ENCODE measurements at regions not wholly inside any gene's neighbourhood (a gene's known extent, or its start where the extent isn't known, plus 50 kb on each side); places are given as distances from the start of the nearest gene placed in this dataset.

DNA sequence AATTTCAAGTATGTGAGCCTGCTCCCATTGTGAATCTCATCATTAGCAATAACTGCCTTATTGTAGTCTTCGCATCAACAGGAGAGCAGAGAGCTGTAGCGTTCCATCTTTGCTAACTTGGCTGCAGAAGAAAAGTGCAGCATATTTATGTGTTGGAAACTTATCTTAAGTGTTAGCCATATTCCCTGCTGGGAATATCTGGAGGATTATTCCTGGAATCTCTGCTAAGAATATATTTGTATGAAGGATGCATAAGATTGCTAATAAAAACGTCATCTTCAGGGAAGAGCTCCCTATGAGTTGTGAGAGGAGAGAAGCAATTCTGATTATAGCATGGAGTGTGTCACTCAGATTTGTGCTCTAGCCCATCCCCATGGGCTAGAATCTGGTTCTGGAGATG is 115.1 kb upstream of the REG3G start:
- Mint-ChIP-seq H3K27ac (no peak overlapping the region), H3K4me3 (no peak overlapping the region), H3K27me3 (ENCODE audit: low read depth) (no peaks in the 10 kb centered on the region), H3K36me3 (ENCODE audit: insufficient read depth in 1 of 3, low read depth in 3 of 3) (no peaks in the 10 kb centered on the region; a peak in 1 of 7 replicates), H3K4me1 (peaks cover 12 to 20% of the 10 kb centered on the region in 2 experiments), H3K9me3 (no peaks in the 10 kb centered on the region)
- H2BK5ac ChIP-seq (ENCODE audit: insufficient read length, low read length), result no peak overlapping the region
- H3K4me1 ChIP-seq (ENCODE audit: insufficient read depth, low read length), result no peaks in the 10 kb centered on the region; the same call in 1 of the 2 replicates
- H3K23ac ChIP-seq (ENCODE audit: insufficient read length, low read depth, low read length), result no peak overlapping the region
- H3K56ac ChIP-seq (ENCODE audit: insufficient read length, low read depth, low read length), result no peak overlapping the region
- no peak overlapping the region for H3K18ac ChIP-seq (ENCODE audit: insufficient read length, low read depth, low read length)
- H2BK15ac ChIP-seq (ENCODE audit: low read depth, low read length), result no peak overlapping the region
- H4K91ac ChIP-seq (ENCODE audit: insufficient read length, low read depth, low read length), result no peak overlapping the region
- H3K4ac ChIP-seq (ENCODE audit: low read depth, low read length), result no peak overlapping the region
- H3K79me1 ChIP-seq (ENCODE audit: insufficient read depth, low read depth, low read length, poor library complexity, severe bottlenecking), result no peaks in the 10 kb centered on the region
- no peak for DNase-seq
- no peak overlapping the region for H2AFZ ChIP-seq (ENCODE audit: low read length)
- H2BK20ac ChIP-seq (ENCODE audit: low read depth, low read length, poor library complexity, severe bottlenecking), result no peak overlapping the region
- H4K20me1 ChIP-seq (ENCODE audit: control insufficient read depth, insufficient read depth, insufficient read length), result no peaks in the 10 kb centered on the region
- H3K23me2 ChIP-seq (ENCODE audit: insufficient read length, low read depth, low read length, poor library complexity, severe bottlenecking), result no peaks in the 10 kb centered on the region
- H3K27me3 ChIP-seq (ENCODE audit: insufficient read depth, low read length), result no peaks in the 10 kb centered on the region
- no peak overlapping the region for H4K5ac ChIP-seq (ENCODE audit: insufficient read length, low read depth, low read length)
- no CpG with 5 or more reads among the region's 3 CpGs for WGBS (ENCODE audit: extremely low coverage, insufficient read length, low lambda C conversion rate)
- H2BK12ac ChIP-seq (ENCODE audit: insufficient read length, low read depth, low read length), result no peak overlapping the region
- H3K9ac ChIP-seq (ENCODE audit: extremely low read depth, insufficient read length, low read length), result no peak overlapping the region
- no peak overlapping the region for H4K8ac ChIP-seq (replicated peaks; ENCODE audit: insufficient read length, low read depth, low read length)
- TF ChIP-seq, protein P1, sequence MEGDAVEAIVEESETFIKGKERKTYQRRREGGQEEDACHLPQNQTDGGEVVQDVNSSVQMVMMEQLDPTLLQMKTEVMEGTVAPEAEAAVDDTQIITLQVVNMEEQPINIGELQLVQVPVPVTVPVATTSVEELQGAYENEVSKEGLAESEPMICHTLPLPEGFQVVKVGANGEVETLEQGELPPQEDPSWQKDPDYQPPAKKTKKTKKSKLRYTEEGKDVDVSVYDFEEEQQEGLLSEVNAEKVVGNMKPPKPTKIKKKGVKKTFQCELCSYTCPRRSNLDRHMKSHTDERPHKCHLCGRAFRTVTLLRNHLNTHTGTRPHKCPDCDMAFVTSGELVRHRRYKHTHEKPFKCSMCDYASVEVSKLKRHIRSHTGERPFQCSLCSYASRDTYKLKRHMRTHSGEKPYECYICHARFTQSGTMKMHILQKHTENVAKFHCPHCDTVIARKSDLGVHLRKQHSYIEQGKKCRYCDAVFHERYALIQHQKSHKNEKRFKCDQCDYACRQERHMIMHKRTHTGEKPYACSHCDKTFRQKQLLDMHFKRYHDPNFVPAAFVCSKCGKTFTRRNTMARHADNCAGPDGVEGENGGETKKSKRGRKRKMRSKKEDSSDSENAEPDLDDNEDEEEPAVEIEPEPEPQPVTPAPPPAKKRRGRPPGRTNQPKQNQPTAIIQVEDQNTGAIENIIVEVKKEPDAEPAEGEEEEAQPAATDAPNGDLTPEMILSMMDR (conservative IDR thresholded peaks at IDR 0.05), result no peak
- no peaks in the 10 kb centered on the region for H3K79me2 ChIP-seq (ENCODE audit: insufficient read depth, low read length)
- no peak overlapping the region for H3K4me2 ChIP-seq (ENCODE audit: insufficient read depth, insufficient read length, low read length)
- H2BK120ac ChIP-seq (ENCODE audit: low read depth, low read length, poor library complexity, severe bottlenecking), result no peak overlapping the region
- H2AK5ac ChIP-seq (ENCODE audit: insufficient read length, low read length), result no peak overlapping the region
- H3K27ac ChIP-seq (ENCODE audit: insufficient read length, low read depth, low read length), result no peak overlapping the region
- H3K14ac ChIP-seq (ENCODE audit: insufficient read depth, low read length), result no peak overlapping the region
- H3K9me3 ChIP-seq (ENCODE audit: control insufficient read depth, low read depth, low read length), result no peaks in the 10 kb centered on the region
- no peak overlapping the region for H3T11ph ChIP-seq (ENCODE audit: low read length)

All from H9 (cell line).